Right cardiac atrium (tissue), 5 donors: ENCODE measurements at regions not wholly inside any gene's neighbourhood (a gene's known extent, or its start where the extent isn't known, plus 50 kb on each side); places are given as distances from the start of the nearest gene placed in this dataset.
A peak's percentile ranks its signal among the peaks of the same experiment; 100 is the strongest.

Experiments
- ATAC-seq, 2 donors: fragments of 200-7000 bp; cut with Tn5 transposase; one replicate each; pipeline versions ENCODE4 v1.8.0 to v1.9.1; 2020; ENCODE audit warnings: moderate library complexity in 2 of 2, mild to moderate bottlenecking in 1 of 2
- DNase-seq, 3 donors: peaks; one replicate each; pipeline ENCODE4 v3.0.0-alpha.2; 2020
- H3K27ac ChIP-seq: one replicate; pipeline ENCODE4 v1.5.1; 2013; ENCODE audit warnings: mild to moderate bottlenecking, low read length, control low read depth, moderate library complexity
- H3K27me3 ChIP-seq: one replicate; pipeline ENCODE4 v1.6.1; 2013; ENCODE audit not compliant: control insufficient read depth, insufficient read depth
- H3K4me1 ChIP-seq: one replicate; pipeline ENCODE4 v1.6.1; 2013; ENCODE audit warnings: low read length; ENCODE audit not compliant: control insufficient read depth, insufficient read depth
- H3K4me3 ChIP-seq: one replicate; pipeline ENCODE4 v1.5.1; 2013; ENCODE audit warnings: low read length, control low read depth
- H3K9me3 ChIP-seq: one replicate; pipeline ENCODE4 v1.6.1; 2013; ENCODE audit warnings: low read length; ENCODE audit not compliant: control insufficient read depth
- WGBS: extraction: QIAGEN DNeasy Blood & Tissue Kit; methylation state at CpG from one replicate; pipeline ENCODE4 v1.1.7; 2013; 5-methylcytosine and 5-hydroxymethylcytosine counted together
- intact Hi-C, 4 donors: fragments of 100-400 bp; cut with DNase I; formaldehyde crosslinking; loops; one replicate each; pipeline versions ENCODE4 v1.11.0 to v1.14.0; 2022 to 2023
- donor health status: healthy with polysubstance abuse.
- donor health status: DM: no; HTN: yes; CAD: no.
- donor health status: DM: no; HTN: no; CAD: no.
- donor health status: DM: no; HTN: yes; CAD: no; lungs with severe emphysema.
- donor health status: DM: yes; HTN: yes; CAD: no.

DNA sequence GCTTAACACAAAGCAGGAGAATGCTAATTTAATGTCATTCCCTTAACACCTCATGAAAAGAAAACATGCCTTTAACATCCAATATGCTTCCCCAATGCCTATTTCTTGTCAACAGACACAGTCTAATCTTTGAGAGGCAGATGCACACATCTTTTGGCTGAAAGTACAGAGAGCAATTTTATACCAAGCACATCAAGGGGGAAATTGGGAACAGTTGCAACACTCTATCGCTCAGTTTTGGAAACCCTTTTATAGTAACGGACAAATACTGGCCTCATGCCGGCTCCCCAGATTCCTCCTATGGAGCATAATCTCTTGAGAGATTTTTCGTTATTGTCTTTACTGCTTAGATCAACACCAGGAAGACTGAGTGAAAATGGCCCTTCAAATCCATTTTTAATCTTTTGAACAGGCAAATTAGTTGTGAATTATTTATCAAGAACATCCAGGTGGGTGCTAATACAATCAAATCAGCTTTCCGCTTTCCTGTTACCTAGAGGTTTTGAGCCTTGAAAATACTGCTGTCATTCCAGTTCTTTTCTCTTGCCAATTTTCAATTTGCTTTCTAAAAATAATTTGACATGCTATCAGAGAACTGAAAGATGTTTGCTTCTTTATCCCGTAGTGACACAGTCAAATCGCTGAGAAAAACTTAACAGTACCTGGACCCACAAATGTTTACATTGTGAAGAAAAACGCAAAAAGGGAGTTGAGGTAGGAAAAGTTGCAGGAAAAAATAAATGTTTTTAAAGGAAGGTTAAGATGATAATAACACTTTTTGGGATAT is 60.7 kb upstream of the CAND1 start:
- Histone ChIP-seq H3K27ac (no peak overlapping the region), H3K9me3 (no peaks in the 10 kb centered on the region), H3K27me3 (no peaks in the 10 kb centered on the region), H3K4me1 (no peaks in the 10 kb centered on the region), H3K4me3 (peak overlapping the region; percentile 32)
- ATAC-seq (peak; percentile 65 to 68), DNase-seq (peak in 2 of 3 donors; percentile 15 to 72)
- WGBS: 34% methylated on average over 8 of the region's 8 CpGs
- intact Hi-C loops: no loop called here

DNA sequence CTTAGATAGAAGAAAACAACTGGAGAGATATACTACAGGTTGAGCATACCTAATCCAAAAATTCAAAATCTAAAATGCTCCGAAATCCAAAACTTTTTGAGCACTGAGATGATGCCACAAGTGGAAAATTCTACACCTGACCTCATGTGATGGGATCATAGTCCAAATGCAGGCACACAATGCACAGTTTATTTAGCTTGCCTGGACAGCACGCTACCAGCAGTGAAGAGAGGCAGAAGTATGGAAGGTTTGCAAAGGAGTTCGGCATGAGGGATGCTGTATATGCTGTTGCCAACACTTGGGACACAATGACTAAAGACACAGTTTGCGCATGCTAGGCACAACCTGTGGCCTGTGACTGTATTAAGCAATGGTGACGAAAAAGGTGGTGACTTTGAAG is 58.1 kb upstream of the CAND1 start:
- Histone ChIP-seq H3K4me1 (no peaks in the 10 kb centered on the region), H3K9me3 (no peaks in the 10 kb centered on the region), H3K27ac (no peak overlapping the region), H3K4me3 (no peak overlapping the region), H3K27me3 (no peaks in the 10 kb centered on the region)
- ATAC-seq (no peak), DNase-seq (no peak)
- 77% methylated on average over 5 of the region's 5 CpGs for WGBS
- intact Hi-C loops: no loop called here

DNA sequence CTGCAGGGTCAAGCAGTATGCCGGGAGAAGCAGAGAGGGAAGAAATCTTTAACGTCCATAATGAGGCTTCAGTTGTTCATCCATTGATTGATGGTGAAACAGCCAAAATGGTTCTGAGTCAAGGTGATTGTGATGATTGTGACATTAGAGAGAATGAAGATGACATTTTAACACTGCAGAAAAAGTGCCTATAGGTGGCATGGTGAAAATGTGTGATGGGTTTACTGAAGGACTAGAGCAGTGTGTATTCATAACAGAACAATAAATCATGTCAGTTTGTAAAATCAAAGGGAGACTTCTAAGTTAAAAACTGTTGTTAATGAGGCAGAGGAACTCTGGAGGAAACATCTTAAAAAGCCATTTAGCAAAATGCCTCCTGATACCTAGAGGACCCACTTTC is 57.7 kb upstream of the CAND1 start:
- intact Hi-C loops: no loop called here
- WGBS: 63% methylated on average over 2 of the region's 2 CpGs

DNA sequence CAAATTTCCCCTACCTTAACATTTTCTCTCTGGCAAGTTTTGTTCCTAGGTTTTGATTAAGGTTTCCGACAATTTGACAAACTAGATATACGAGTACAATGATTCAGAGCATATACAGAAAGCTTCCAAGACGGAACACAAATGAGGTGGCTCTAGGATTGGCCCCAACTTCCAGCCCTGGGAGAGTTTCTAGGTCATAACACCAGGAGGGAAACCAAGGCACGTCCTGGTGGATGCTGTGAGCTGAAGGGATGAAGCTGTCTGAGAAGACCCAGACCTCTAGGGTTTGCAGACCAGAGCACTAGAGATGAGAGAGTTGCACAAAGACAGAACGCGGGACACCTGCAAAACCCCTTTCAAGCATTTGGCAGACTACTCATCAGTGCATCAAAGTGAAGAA is 51.5 kb upstream of the CAND1 start:
- Histone ChIP-seq H3K27me3 (no peaks in the 10 kb centered on the region), H3K4me1 (no peaks in the 10 kb centered on the region), H3K27ac (no peak overlapping the region), H3K9me3 (no peaks in the 10 kb centered on the region), H3K4me3 (no peak overlapping the region)
- 81% methylated on average over 6 of the region's 6 CpGs for WGBS
- ATAC-seq: no peak
- DNase-seq: no peak
- intact Hi-C loops: loop anchor here in 1 of 4 donors (5.0 kb wide), 1 partner anchor 55 kb away; no protein-coding TSS in a partner anchor

More for the DNA sequence above, 57.7 kb upstream of the CAND1 start:
- Histone ChIP-seq H3K9me3 (no peaks in the 10 kb centered on the region), H3K4me1 (no peaks in the 10 kb centered on the region), H3K27me3 (no peaks in the 10 kb centered on the region), H3K27ac (no peak overlapping the region), H3K4me3 (no peak overlapping the region)
- DNase-seq (no peak), ATAC-seq (no peak)
